ENCODE measurements at regions not wholly inside any gene's neighbourhood (a gene's known extent, or its start where the extent isn't known, plus 50 kb on each side); places are given as distances from the start of the nearest gene placed in this dataset.

DNA sequence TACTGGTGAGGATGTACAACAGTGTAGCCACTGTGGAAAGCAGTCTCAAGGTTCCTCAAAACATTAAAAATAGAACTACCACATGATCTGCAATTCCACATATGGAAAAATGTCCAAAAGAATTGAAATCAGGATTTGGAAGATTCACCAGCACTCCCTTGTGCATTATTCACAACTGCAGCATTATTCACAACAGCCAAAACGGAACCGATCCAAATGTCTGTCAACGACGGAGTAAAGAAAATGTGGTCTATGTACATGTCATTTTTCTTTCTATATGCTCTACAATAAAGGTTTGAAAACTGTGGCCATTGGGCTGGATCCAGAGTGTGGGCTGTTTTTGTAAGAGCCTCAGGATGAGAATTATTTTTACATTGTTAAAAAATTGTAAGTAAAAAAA is 1206.1 kb upstream of the CELF2 start:
- TF ChIP-seq, protein P1, sequence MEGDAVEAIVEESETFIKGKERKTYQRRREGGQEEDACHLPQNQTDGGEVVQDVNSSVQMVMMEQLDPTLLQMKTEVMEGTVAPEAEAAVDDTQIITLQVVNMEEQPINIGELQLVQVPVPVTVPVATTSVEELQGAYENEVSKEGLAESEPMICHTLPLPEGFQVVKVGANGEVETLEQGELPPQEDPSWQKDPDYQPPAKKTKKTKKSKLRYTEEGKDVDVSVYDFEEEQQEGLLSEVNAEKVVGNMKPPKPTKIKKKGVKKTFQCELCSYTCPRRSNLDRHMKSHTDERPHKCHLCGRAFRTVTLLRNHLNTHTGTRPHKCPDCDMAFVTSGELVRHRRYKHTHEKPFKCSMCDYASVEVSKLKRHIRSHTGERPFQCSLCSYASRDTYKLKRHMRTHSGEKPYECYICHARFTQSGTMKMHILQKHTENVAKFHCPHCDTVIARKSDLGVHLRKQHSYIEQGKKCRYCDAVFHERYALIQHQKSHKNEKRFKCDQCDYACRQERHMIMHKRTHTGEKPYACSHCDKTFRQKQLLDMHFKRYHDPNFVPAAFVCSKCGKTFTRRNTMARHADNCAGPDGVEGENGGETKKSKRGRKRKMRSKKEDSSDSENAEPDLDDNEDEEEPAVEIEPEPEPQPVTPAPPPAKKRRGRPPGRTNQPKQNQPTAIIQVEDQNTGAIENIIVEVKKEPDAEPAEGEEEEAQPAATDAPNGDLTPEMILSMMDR (IDR thresholded peaks at IDR 0.05; ENCODE audit: insufficient read depth, low read length), result no peak
- no peak for TF ChIP-seq POLR2AphosphoS5 (IDR thresholded peaks at IDR 0.05; ENCODE audit: low read depth)
- TF ChIP-seq, protein P2, sequence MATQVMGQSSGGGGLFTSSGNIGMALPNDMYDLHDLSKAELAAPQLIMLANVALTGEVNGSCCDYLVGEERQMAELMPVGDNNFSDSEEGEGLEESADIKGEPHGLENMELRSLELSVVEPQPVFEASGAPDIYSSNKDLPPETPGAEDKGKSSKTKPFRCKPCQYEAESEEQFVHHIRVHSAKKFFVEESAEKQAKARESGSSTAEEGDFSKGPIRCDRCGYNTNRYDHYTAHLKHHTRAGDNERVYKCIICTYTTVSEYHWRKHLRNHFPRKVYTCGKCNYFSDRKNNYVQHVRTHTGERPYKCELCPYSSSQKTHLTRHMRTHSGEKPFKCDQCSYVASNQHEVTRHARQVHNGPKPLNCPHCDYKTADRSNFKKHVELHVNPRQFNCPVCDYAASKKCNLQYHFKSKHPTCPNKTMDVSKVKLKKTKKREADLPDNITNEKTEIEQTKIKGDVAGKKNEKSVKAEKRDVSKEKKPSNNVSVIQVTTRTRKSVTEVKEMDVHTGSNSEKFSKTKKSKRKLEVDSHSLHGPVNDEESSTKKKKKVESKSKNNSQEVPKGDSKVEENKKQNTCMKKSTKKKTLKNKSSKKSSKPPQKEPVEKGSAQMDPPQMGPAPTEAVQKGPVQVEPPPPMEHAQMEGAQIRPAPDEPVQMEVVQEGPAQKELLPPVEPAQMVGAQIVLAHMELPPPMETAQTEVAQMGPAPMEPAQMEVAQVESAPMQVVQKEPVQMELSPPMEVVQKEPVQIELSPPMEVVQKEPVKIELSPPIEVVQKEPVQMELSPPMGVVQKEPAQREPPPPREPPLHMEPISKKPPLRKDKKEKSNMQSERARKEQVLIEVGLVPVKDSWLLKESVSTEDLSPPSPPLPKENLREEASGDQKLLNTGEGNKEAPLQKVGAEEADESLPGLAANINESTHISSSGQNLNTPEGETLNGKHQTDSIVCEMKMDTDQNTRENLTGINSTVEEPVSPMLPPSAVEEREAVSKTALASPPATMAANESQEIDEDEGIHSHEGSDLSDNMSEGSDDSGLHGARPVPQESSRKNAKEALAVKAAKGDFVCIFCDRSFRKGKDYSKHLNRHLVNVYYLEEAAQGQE (IDR thresholded peaks at IDR 0.05; ENCODE audit: insufficient replicate concordance, low read depth), result no peak
- TF ChIP-seq SPI1 (IDR thresholded peaks at IDR 0.05; ENCODE audit: borderline replicate concordance, low read depth), result no peak

All from HL-60 (cell line).